IMR-90 (cell line): ENCODE measurements at regions not wholly inside any gene's neighbourhood (a gene's known extent, or its start where the extent isn't known, plus 50 kb on each side); places are given as distances from the start of the nearest gene placed in this dataset.

ENCODE experiments used
- ATAC-seq: fragments of 200-7000 bp; cut with Tn5 transposase; 2 replicates; pipeline ENCODE4 v1.9.1; 2020; ENCODE audit warnings: low read depth, mild to moderate bottlenecking, moderate library complexity
- BruUV-seq: library from RNA; stranded (reverse); fragments of 400-500 nt; replicated peaks from 2 replicates; lab custom pipeline; 2021; lab: Mats Ljungman, UMichigan
- CTCF ChIA-PET: fragments of 300-600 bp; formaldehyde crosslinking; extraction: SDS; loops from one replicate; lab custom pipeline; 2021; ENCODE audit warnings: antibody characterized with exemption; lab: Yijun Ruan, JAX
- POLR2A ChIA-PET: fragments of 300-600 bp; sonication (Branson Sonifier 250); formaldehyde crosslinking; loops from one replicate; lab custom pipeline; 2022; ENCODE audit warnings: antibody characterized with exemption; ENCODE audit not compliant: unreplicated experiment; lab: Charles Lee
- DNase-seq: peaks from one replicate; pipeline ENCODE4 v3.0.0; 2013
- H2AFZ ChIP-seq: replicated peaks from 2 replicates; pipeline ENCODE3; 2013; ENCODE audit warnings: low read length, mild to moderate bottlenecking; ENCODE audit not compliant: poor library complexity
- H2AK5ac ChIP-seq: 2 replicates; pipeline ENCODE4 v1.6.1; 2013; ENCODE audit warnings: low read depth, low read length, inconsistent platforms
- H2AK9ac ChIP-seq: replicated peaks from 2 replicates; pipeline ENCODE3; 2013; ENCODE audit warnings: mild to moderate bottlenecking, low read depth, low read length, moderate library complexity; ENCODE audit not compliant: poor library complexity
- H2BK120ac ChIP-seq: 2 replicates; pipeline ENCODE4 v1.6.1; 2013; ENCODE audit warnings: low read depth, low read length, inconsistent platforms
- H2BK15ac ChIP-seq: 3 replicates; pipeline ENCODE4 v1.6.1; 2013; ENCODE audit warnings: low read depth, low read length, inconsistent platforms
- H2BK20ac ChIP-seq: 2 replicates; pipeline ENCODE4 v1.6.1; 2013; ENCODE audit warnings: low read depth, mild to moderate bottlenecking, inconsistent platforms, low read length, moderate library complexity
- H2BK5ac ChIP-seq: 2 replicates; pipeline ENCODE4 v1.6.1; 2013; ENCODE audit warnings: mild to moderate bottlenecking, low read depth, low read length, inconsistent platforms; ENCODE audit not compliant: poor library complexity, severe bottlenecking
- H3K14ac ChIP-seq: replicated peaks from 2 replicates; pipeline ENCODE4 v1.6.1; 2013; ENCODE audit warnings: low read depth, low read length, inconsistent platforms
- H3K18ac ChIP-seq: 2 replicates; pipeline ENCODE4 v1.6.1; 2013; ENCODE audit warnings: low read depth, low read length, control low read depth
- H3K23ac ChIP-seq: 2 replicates; pipeline ENCODE4 v1.6.1; 2013; ENCODE audit warnings: low read depth, low read length, inconsistent platforms
- H3K27ac ChIP-seq: 2 replicates; pipeline ENCODE4 v1.5.1; 2013; ENCODE audit warnings: mild to moderate bottlenecking, control low read depth, low read length; ENCODE audit not compliant: insufficient read depth
- H3K27me3 ChIP-seq: 2 replicates; pipeline ENCODE4 v1.6.1; 2013; ENCODE audit warnings: low read length; ENCODE audit not compliant: control insufficient read depth, insufficient read depth
- H3K36me3 ChIP-seq: 2 replicates; pipeline ENCODE4 v1.6.1; 2013; ENCODE audit warnings: low read length, mixed read lengths; ENCODE audit not compliant: control insufficient read depth, insufficient read depth
- H3K4ac ChIP-seq: 2 replicates; pipeline ENCODE4 v1.6.1; 2013; ENCODE audit warnings: low read depth, low read length, inconsistent platforms
- H3K4me1 ChIP-seq: 2 replicates; pipeline ENCODE4 v1.6.1; 2013; ENCODE audit warnings: low read length, mixed read lengths; ENCODE audit not compliant: control insufficient read depth, insufficient read depth
- H3K4me2 ChIP-seq: 2 replicates; pipeline ENCODE4 v1.6.1; 2013; ENCODE audit warnings: low read depth, mild to moderate bottlenecking, control low read depth, low read length, moderate library complexity
- H3K4me3 ChIP-seq: 2 replicates; pipeline ENCODE4 v1.5.1; 2013; ENCODE audit warnings: low read depth, mild to moderate bottlenecking, control low read depth, low read length, moderate library complexity; ENCODE audit not compliant: insufficient read depth
- H3K56ac ChIP-seq: 2 replicates; pipeline ENCODE4 v1.6.1; 2013; ENCODE audit warnings: low read length, inconsistent platforms; ENCODE audit not compliant: insufficient read depth; ENCODE audit errors: extremely low read depth
- H3K79me1 ChIP-seq, 2 experiments: 2 replicates each; pipeline ENCODE4 v1.6.1; 2013; ENCODE audit warnings: low read length in 2 of 2, inconsistent platforms in 1 of 2, low read depth in 1 of 2
- H3K9ac ChIP-seq: 2 replicates; pipeline ENCODE4 v1.6.1; 2013; ENCODE audit warnings: low read depth, low read length, control low read depth
- H3K9me1 ChIP-seq: 2 replicates; pipeline ENCODE4 v1.6.1; 2013; ENCODE audit warnings: low read length, inconsistent platforms; ENCODE audit not compliant: insufficient read depth
- H3K9me3 ChIP-seq: 2 replicates; pipeline ENCODE4 v1.6.1; 2013; ENCODE audit warnings: low read length; ENCODE audit not compliant: control insufficient read depth, insufficient read depth
- H4K20me1 ChIP-seq: 2 replicates; pipeline ENCODE4 v1.6.1; 2013; ENCODE audit warnings: low read length, inconsistent platforms; ENCODE audit not compliant: insufficient read depth
- H4K5ac ChIP-seq: 2 replicates; pipeline ENCODE4 v1.6.1; 2013; ENCODE audit warnings: mild to moderate bottlenecking, low read depth, low read length, control low read depth
- H4K8ac ChIP-seq, 2 experiments: 2 replicates each; pipeline ENCODE4 v1.6.1; 2013; ENCODE audit warnings: low read depth in 2 of 2, low read length in 2 of 2, control low read depth in 1 of 2, inconsistent platforms in 1 of 2
- H4K91ac ChIP-seq: 2 replicates; pipeline ENCODE4 v1.6.1; 2013; ENCODE audit warnings: low read depth, low read length, inconsistent platforms; ENCODE audit not compliant: insufficient read depth
- BHLHE40 ChIP-seq: fragments of 150-350 bp; IDR thresholded peaks from 2 replicates; pipeline ENCODE4 v1.6.1; 2016; ENCODE audit warnings: mild to moderate bottlenecking, low read depth, low read length
- CEBPB ChIP-seq: IDR thresholded peaks from 2 replicates; pipeline ENCODE4 v1.6.1; 2012; ENCODE audit warnings: low read depth, low read length, improper control_type of control experiment
- CHD1 ChIP-seq: IDR thresholded peaks from 2 replicates; pipeline ENCODE4 v1.6.1; 2012; ENCODE audit warnings: low read depth, low read length, improper control_type of control experiment
- ELK1 ChIP-seq: fragments of 150-350 bp; IDR thresholded peaks from 2 replicates; pipeline ENCODE4 v1.6.1; 2016; ENCODE audit warnings: low read depth, mild to moderate bottlenecking, low read length, moderate library complexity, borderline replicate concordance
- FOS ChIP-seq: fragments of 150-350 bp; IDR thresholded peaks from 2 replicates; pipeline ENCODE4 v1.6.1; 2016; ENCODE audit warnings: low read depth, low read length
- MAFK ChIP-seq: IDR thresholded peaks from 2 replicates; pipeline ENCODE4 v1.6.1; 2012; ENCODE audit warnings: low read depth, low read length, improper control_type of control experiment
- MAZ ChIP-seq: IDR thresholded peaks from 2 replicates; pipeline ENCODE4 v1.6.1; 2012; ENCODE audit warnings: low read depth, mild to moderate bottlenecking, low read length, improper control_type of control experiment, moderate library complexity, borderline replicate concordance
- MXI1 ChIP-seq: IDR thresholded peaks from 2 replicates; pipeline ENCODE4 v1.6.1; 2012; ENCODE audit warnings: low read depth, mild to moderate bottlenecking, low read length, moderate library complexity, borderline replicate concordance
- NFE2L2 ChIP-seq: fragments of 150-350 bp; IDR thresholded peaks from 2 replicates; pipeline ENCODE4 v1.6.1; 2016; ENCODE audit warnings: low read depth, mild to moderate bottlenecking, low read length
- POLR2A ChIP-seq: IDR thresholded peaks from 2 replicates; pipeline ENCODE4 v1.6.1; 2012; ENCODE audit warnings: mild to moderate bottlenecking, low read depth, low read length
- RAD21 ChIP-seq: IDR thresholded peaks from 2 replicates; pipeline ENCODE4 v1.6.1; 2012; ENCODE audit warnings: low read length, improper control_type of control experiment
- RCOR1 ChIP-seq: IDR thresholded peaks from 2 replicates; pipeline ENCODE4 v1.6.1; 2012; ENCODE audit warnings: mild to moderate bottlenecking, low read length, improper control_type of control experiment; ENCODE audit not compliant: insufficient replicate concordance
- RFX5 ChIP-seq: IDR thresholded peaks from 2 replicates; pipeline ENCODE4 v1.8.0; 2012; ENCODE audit warnings: low read depth, mild to moderate bottlenecking, low read length, moderate library complexity
- SMC3 ChIP-seq: fragments of 150-350 bp; IDR thresholded peaks from 2 replicates; pipeline ENCODE4 v1.6.1; 2016; ENCODE audit warnings: low read depth, mild to moderate bottlenecking, antibody characterized with exemption, low read length, moderate library complexity
- USF2 ChIP-seq: fragments of 150-350 bp; IDR thresholded peaks from 2 replicates; pipeline ENCODE4 v1.6.1; 2017; ENCODE audit warnings: mild to moderate bottlenecking, antibody characterized with exemption, low read length, low read depth
- WGBS, 2 experiments: methylation state at CpG; one replicate each; pipeline versions ENCODE4 v1.1.5 to v1.1.7; 2013; ENCODE audit warnings: missing lambda C conversion rate in 2 of 2; ENCODE audit not compliant: insufficient read length in 1 of 2; ENCODE audit errors: extremely low coverage in 2 of 2; 5-methylcytosine and 5-hydroxymethylcytosine counted together
- dilution Hi-C: fragments of 300-500 bp; cut with HindIII; formaldehyde crosslinking; loops from one replicate; pipeline ENCODE4 v1.14.3; 2018; ENCODE audit warnings: low sequenced_read_pairs; ENCODE audit not compliant: unreplicated experiment
- in situ Hi-C: fragments of 300-500 bp; cut with MboI; formaldehyde crosslinking; loops from 3 replicates; pipeline ENCODE4 v1.14.3; 2019; ENCODE audit warnings: low sequenced_read_pairs, inconsistent platforms, mixed read lengths
- intact Hi-C: fragments of 100-400 bp; cut with micrococcal nuclease; formaldehyde crosslinking; loops from 2 replicates; pipeline ENCODE4 v1.10.0; 2022
- TF ChIP-seq, protein P1 (sequence below): conservative IDR thresholded peaks from 2 replicates; pipeline ENCODE4 v1.5.1; 2012; ENCODE audit warnings: mild to moderate bottlenecking, low read depth, low read length, improper control_type of control experiment

DNA sequence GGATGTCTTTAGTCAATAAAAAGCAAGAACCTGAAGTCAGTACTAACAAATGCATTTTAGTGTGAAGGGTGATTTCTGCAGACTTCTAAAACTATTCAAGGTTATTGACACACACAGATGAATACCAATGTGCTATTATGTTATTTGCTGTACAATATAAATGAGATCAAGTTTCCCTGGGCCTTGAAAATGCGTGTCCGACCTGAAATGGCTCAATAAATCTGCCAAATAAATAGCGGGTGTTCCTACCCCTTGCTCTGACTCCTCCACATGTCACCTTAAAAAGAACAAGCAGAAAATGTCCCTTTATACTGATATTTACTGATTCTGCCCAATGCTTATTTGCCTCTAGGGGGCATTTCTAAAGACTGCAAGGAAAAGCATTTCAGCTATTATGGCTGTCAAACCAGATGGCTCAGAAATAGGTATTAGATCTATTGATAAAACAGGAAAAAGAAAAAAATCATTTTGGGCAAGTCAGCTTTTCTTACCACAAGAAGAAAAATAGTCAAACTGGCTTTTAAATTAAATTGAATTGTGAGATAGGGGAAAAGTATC is 367.3 kb upstream of the KITLG start:
- no peak for TF ChIP-seq CEBPB
- no peak for TF ChIP-seq MAFK
- TF ChIP-seq RAD21: no peak
- no peak for TF ChIP-seq RCOR1
- no peak for TF ChIP-seq NFE2L2
- TF ChIP-seq, protein P1, sequence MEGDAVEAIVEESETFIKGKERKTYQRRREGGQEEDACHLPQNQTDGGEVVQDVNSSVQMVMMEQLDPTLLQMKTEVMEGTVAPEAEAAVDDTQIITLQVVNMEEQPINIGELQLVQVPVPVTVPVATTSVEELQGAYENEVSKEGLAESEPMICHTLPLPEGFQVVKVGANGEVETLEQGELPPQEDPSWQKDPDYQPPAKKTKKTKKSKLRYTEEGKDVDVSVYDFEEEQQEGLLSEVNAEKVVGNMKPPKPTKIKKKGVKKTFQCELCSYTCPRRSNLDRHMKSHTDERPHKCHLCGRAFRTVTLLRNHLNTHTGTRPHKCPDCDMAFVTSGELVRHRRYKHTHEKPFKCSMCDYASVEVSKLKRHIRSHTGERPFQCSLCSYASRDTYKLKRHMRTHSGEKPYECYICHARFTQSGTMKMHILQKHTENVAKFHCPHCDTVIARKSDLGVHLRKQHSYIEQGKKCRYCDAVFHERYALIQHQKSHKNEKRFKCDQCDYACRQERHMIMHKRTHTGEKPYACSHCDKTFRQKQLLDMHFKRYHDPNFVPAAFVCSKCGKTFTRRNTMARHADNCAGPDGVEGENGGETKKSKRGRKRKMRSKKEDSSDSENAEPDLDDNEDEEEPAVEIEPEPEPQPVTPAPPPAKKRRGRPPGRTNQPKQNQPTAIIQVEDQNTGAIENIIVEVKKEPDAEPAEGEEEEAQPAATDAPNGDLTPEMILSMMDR: no peak
- TF ChIP-seq FOS: no peak
- no peak for TF ChIP-seq USF2
- no peak for TF ChIP-seq RFX5
- TF ChIP-seq MAZ: no peak
- TF ChIP-seq BHLHE40: no peak
- TF ChIP-seq POLR2A: no peak
- TF ChIP-seq CHD1: no peak
- no peak for TF ChIP-seq ELK1
- TF ChIP-seq SMC3: no peak
- no peak for TF ChIP-seq MXI1
- no peak for ATAC-seq

More for the DNA sequence above, 367.3 kb upstream of the KITLG start:
- Histone ChIP-seq H3K9me1 (no peaks in the 10 kb centered on the region), H2BK15ac (no peak overlapping the region), H3K79me1 (no peaks in the 10 kb centered on the region), H3K4me2 (no peak overlapping the region), H2BK20ac (no peak overlapping the region), H3K36me3 (no peaks in the 10 kb centered on the region), H4K91ac (no peak overlapping the region), H3K18ac (no peak overlapping the region), H3K9ac (no peak overlapping the region), H2AFZ (no peak overlapping the region), H4K5ac (no peak overlapping the region), H3K27ac (no peak overlapping the region), H3K14ac (no peak overlapping the region; the same call in 1 of the 2 replicates), H2BK120ac (no peak overlapping the region), H3K9me3 (no peaks in the 10 kb centered on the region), H3K27me3 (no peaks in the 10 kb centered on the region), H2AK5ac (no peak overlapping the region), H2AK9ac (no peak overlapping the region), H4K8ac (peak overlapping the region in 1 of 2 experiments; percentile 4; a peak in 1 of 4 replicates), H3K56ac (no peak overlapping the region), H3K4me3 (no peak overlapping the region), H3K4ac (no peak overlapping the region), H3K23ac (no peak overlapping the region), H2BK5ac (no peak overlapping the region), H3K4me1 (peaks cover 1% of the 10 kb centered on the region; the same call in 1 of the 2 replicates), H4K20me1 (no peaks in the 10 kb centered on the region)
- in situ Hi-C loops (no loop called here), dilution Hi-C loops (no loop called here), intact Hi-C loops (no loop called here)
- ChIA-PET POLR2A (no interaction called here), CTCF (interaction anchor here (1.1 kb wide), 1 partner anchor 10 kb away, joined by 3 read pairs; no protein-coding TSS in a partner anchor)
- no peak for DNase-seq
- BruUV-seq: no TSS peak
- 100% methylated on average over 1 of the region's 3 CpGs; no CpG with 5 or more reads in 1 of the 2 experiments for WGBS, 2 experiments
